PFSK-1 (cell line): ENCODE measurements at regions not wholly inside any gene's neighbourhood (a gene's known extent, or its start where the extent isn't known, plus 50 kb on each side); places are given as distances from the start of the nearest gene placed in this dataset.

ENCODE experiments used
- FOXP2 ChIP-seq: optimal IDR thresholded peaks from 2 replicates; pipeline ENCODE3; 2011; ENCODE audit warnings: borderline replicate concordance, control low read depth, inconsistent platforms; ENCODE audit not compliant: insufficient read depth; ENCODE audit errors: extremely low read length, extremely low read depth
- POLR2AphosphoS5 ChIP-seq: IDR thresholded peaks from 2 replicates; pipeline ENCODE4 v1.6.1; 2012; ENCODE audit warnings: low read depth, mild to moderate bottlenecking, control low read depth, low read length, moderate library complexity
- SIN3A ChIP-seq: IDR thresholded peaks from 2 replicates; pipeline ENCODE4 v1.6.1; 2012; ENCODE audit warnings: mild to moderate bottlenecking, low read length, moderate library complexity, borderline replicate concordance; ENCODE audit not compliant: insufficient read depth
- TAF1 ChIP-seq: IDR thresholded peaks from 2 replicates; pipeline ENCODE4 v1.6.1; 2012; ENCODE audit warnings: low read length, control low read depth, borderline replicate concordance; ENCODE audit not compliant: insufficient read depth
- TF ChIP-seq, protein P1 (sequence below), 2 experiments: IDR thresholded peaks; 2 replicates each; pipeline versions ENCODE4 v1.6.1 to v1.8.0; 2011 to 2012; ENCODE audit warnings: low read depth in 2 of 2, low read length in 2 of 2, control low read depth in 1 of 2, inconsistent platforms in 1 of 2, mild to moderate bottlenecking in 1 of 2, moderate library complexity in 1 of 2; ENCODE audit not compliant: insufficient read depth in 1 of 2

DNA sequence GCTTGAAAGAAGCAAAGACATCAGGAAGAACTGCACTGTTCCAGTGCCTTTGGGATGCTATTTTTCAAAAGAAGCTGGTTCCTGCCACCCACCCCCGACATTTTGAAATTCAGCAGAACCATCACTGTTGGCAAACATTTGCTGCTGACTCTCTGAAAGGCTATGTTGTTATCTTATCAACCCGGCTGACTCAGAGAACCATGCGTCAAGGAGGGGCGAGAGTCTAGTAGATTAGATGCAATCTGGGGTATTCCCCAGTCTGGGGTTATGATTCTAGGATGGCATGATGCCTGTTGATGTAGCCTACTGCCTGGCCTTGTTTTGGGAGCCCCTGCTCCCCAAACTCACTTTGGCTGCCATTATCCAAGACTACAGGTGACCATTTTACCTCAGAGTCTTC lies 267.8 kb upstream of the RUNX1 start:
- TF ChIP-seq FOXP2 = no peak
- TF ChIP-seq, protein P1, sequence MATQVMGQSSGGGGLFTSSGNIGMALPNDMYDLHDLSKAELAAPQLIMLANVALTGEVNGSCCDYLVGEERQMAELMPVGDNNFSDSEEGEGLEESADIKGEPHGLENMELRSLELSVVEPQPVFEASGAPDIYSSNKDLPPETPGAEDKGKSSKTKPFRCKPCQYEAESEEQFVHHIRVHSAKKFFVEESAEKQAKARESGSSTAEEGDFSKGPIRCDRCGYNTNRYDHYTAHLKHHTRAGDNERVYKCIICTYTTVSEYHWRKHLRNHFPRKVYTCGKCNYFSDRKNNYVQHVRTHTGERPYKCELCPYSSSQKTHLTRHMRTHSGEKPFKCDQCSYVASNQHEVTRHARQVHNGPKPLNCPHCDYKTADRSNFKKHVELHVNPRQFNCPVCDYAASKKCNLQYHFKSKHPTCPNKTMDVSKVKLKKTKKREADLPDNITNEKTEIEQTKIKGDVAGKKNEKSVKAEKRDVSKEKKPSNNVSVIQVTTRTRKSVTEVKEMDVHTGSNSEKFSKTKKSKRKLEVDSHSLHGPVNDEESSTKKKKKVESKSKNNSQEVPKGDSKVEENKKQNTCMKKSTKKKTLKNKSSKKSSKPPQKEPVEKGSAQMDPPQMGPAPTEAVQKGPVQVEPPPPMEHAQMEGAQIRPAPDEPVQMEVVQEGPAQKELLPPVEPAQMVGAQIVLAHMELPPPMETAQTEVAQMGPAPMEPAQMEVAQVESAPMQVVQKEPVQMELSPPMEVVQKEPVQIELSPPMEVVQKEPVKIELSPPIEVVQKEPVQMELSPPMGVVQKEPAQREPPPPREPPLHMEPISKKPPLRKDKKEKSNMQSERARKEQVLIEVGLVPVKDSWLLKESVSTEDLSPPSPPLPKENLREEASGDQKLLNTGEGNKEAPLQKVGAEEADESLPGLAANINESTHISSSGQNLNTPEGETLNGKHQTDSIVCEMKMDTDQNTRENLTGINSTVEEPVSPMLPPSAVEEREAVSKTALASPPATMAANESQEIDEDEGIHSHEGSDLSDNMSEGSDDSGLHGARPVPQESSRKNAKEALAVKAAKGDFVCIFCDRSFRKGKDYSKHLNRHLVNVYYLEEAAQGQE (IDR thresholded peaks at IDR 0.05; ENCODE audit: insufficient read depth in 1 of 2, low read depth in 2 of 2, low read length in 2 of 2) = no peak
- no peak for TF ChIP-seq POLR2AphosphoS5
- TF ChIP-seq TAF1 = no peak
- TF ChIP-seq SIN3A = no peak

DNA sequence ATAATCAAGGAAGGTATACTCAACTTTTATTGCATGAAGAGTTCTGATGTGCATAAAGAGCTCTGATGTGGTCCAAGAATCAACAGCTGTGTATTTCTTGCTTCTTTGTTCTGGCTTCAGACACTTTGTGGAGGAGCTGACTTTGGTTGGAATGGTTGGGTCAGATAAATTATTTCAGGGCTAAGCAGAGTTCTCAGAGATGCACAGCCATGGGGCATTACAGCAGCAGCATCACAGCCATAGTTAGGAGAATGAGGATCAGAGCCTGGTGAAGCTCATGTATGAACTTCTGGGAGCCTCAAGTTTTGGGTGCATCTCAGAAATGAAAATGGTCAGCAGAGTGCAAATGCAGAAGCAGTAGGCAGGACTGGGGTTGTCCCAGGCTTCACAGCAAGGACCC lies 267.4 kb upstream of the RUNX1 start:
- no peak for TF ChIP-seq POLR2AphosphoS5

DNA sequence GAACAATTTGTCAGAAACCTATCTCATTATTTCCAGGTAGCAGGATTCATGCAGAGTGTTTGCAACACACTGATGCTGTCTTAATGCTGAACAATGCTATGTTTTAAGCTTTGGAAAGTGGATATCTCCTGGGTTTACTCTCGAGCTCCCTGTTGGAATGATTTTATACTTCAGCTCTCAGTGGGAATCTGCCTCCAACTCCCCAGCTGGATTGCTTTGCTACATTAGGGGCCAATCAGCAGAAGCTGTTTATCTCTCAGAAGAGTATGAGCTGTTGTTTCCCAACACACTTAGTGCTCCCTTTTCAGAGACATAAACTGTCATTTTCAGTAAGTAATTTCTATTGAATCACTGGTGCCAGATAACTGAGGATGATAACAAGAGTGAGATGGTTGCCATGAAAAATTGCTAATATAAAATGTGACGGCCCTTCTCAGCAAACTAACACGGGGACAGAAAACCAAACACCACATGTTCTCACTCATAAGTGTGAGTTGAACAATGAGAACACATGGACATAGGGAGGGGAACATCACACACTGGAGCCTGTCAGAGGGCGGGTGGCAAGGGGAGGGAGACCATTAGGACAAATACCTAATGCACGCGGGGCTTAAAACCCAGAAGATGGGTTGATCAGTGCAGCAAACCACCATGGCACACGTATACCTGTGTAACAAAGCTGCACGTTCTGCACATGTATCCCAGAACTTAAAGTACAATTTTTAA lies 265.9 kb upstream of the RUNX1 start:
- TF ChIP-seq FOXP2 = no peak
- no peak for TF ChIP-seq POLR2AphosphoS5
- no peak for TF ChIP-seq SIN3A
- no peak for TF ChIP-seq TAF1
- TF ChIP-seq, protein P1 (IDR thresholded peaks at IDR 0.05; ENCODE audit: insufficient read depth in 1 of 2, low read depth in 2 of 2, low read length in 2 of 2) = no peak

DNA sequence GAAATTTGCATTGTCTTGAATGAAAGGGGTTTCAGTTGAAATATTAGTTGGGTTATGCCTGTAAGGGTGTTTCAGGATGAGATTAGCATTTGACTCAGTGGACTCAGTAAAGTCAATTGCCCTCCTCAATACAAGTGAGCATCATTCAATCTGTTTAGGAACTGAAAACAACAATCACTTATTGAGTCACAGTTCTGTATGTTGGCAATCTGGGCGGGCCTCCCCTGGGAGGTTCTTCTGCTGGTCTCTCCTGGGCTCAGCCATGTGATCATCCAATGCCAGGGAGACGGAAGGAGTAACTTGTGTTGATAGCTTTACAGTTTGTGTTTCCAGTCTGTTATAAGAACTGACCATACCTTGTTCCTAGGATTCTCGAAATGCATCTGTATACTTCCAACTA lies 262.9 kb upstream of the RUNX1 start:
- TF ChIP-seq, protein P1 (IDR thresholded peaks at IDR 0.05; ENCODE audit: insufficient read depth in 1 of 2, low read depth in 2 of 2, low read length in 2 of 2) = no peak
- TF ChIP-seq TAF1 (no peak), FOXP2 (no peak), POLR2AphosphoS5 (no peak), SIN3A (no peak)

DNA sequence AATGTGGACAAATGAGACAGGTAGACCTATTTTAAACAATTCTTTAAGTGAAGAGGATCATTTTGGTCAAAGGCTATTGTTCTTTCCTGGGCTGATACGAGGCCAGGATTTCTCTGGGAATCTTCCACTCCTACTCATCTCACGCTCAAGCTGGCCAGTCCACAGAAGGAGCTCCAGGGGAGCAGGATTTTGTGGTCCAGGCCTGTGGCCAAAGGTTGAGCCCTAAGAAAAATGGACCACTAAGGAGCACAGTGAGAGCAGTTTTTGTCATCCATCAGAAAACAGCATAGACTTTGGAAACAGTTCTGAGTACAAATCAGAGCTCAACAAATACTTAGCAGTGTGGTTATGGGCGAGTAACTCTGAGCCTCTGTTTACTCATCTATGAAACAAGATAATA lies 260.2 kb upstream of the RUNX1 start:
- TF ChIP-seq TAF1 = no peak
- TF ChIP-seq, protein P1 (IDR thresholded peaks at IDR 0.05; ENCODE audit: insufficient read depth in 1 of 2, low read depth in 2 of 2, low read length in 2 of 2) = no peak
- no peak for TF ChIP-seq FOXP2
- TF ChIP-seq SIN3A = no peak
